NCI-H526 treated with DMSO at 0.1 percent for 48 hours (cell line): ENCODE measurements at regions not wholly inside any gene's neighbourhood (a gene's known extent, or its start where the extent isn't known, plus 50 kb on each side); places are given as distances from the start of the nearest gene placed in this dataset.

ENCODE experiments used
- DNase-seq: peaks from one replicate; lab custom pipeline; 2025; lab: John Stamatoyannopoulos, UW

DNA sequence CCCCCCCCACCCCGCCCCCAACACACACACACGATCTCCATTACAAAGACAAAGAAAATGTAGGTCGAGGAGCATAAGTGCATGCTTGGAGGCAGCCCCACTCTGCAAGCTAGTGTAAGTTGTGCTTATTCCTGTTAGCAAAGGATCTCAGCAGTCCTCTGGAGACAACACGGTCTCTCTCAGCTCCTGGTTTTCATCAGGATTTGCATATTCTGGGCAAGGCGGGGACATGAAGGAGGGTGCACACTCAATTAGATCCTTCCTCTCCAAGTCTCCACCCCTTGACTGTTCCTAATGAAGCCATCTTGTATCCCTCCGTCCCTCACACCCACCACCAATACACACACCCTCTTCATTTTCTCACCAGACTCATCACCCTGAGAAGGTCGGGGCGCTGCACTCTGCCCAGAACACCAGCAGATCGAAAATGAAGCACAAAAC lies 63.8 kb downstream of the MRPL46 start:
- DNase-seq: peak; percentile 75

DNA sequence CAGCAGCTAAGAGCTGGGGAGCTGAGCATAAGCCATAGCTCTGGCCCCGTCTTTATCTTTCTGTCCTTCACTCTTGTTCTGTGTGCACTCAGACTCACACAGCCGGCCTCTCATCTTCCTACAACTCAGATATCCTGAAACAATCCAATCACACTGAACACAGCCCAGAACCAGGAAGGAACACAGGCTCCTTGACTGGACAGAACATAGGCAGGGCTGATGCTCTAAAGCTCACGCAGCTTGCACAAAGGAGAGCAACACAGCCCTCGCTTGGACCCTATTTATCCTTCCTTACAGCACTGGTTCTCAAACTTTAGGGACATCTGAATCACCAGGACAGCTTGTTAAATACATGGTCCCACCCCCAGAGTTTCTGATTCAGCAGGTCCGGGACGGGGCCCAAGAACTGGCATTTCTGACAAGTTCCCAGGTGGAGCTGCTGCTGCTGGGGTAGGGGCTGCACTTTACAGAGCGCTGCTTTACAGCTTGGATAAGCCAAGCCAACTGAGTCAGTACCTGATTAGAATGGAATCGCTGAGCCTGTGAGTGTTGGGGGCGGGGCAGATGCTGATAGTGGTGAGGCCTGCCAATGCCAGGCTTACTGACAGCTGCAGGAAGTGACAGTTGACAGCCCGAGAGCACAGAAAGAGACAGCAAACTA lies 65.1 kb downstream of the MRPL46 start:
- peak; percentile 55 for DNase-seq

DNA sequence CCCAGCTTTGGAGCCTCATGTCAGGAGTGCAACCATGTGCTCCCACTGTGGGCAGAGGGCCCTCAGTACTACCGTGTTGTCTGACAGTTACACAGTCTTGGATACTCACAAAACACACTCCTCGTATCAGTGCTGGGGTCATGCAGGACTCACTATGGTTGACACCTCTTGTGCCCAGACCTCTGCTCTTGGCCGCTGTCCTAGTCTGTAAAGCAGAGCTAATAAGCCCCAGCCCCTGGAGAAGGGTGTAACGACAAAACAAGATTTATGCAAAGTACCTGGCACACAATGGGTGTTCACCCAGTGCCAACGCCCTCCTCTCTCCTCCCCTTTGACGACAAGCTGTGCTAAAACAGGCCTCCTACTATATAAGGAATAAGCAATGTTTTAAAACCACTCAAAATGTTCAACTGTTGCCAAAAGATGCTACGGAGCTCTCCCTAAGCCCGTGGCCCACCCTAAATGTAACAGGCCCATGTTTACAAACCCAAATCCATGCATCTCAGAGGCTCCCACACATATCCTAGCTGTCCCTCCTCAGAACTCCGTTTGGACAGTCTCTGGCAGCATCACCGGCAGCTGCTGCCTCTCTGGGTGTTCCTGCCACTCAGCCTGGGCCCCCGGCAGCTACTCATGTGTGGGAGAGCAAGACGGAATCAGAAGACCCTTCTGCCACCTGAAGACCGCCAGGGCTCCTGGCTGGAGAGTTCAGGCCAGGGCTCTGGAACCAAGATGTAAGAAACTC lies 65.8 kb downstream of the MRPL46 start:
- peak; percentile 71 for DNase-seq

DNA sequence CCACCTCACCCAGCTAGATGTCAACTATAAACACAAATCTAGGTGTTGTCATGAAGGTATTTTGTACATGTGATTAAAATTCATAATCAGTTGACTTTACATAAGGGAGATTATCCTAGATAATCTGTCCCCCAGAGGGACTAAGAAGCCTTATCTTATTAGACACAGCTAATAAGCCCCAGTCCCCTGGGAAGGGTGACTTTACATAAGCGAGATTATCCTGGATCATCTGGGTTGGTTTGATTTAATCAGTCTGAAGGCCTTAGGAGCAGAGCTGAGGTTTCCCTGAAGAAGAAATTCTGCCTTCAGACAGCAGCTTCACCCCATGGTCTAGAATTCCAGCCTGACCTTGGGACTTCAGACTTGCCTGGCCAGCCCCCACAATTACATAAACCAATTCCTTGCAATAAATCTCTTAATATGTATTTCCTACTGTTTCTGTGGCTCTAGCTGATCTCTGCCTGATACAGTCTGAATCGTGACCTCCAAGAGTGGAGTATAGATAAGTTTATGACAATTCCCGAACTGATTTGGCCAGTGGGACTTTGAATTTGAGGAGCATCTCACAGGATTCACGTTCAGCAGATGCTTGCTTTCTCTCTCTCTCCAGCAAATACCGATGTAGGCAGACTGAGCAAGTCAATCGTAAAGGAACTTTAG lies 66.5 kb downstream of the MRPL46 start:
- no peak for DNase-seq

DNA sequence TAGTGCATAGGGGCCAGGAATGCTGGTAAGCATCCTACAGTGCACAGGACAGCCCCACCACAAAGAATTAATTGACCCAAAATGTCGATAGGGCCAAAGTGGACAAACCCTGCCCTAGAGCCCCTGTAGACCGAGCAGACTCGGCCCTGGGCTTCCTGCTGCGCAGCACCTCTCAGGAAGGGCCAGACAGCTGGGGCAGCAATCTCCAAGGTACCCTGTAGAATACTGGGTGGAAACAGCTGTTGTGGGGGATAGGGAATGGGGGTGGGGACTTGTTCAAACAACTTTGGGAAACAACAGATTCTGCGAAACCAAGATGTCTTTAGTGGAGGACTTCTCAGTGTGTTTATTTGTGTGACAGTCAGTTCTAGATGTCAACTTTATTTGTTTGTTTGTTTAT lies 67.1 kb downstream of the MRPL46 start:
- no peak for DNase-seq

DNA sequence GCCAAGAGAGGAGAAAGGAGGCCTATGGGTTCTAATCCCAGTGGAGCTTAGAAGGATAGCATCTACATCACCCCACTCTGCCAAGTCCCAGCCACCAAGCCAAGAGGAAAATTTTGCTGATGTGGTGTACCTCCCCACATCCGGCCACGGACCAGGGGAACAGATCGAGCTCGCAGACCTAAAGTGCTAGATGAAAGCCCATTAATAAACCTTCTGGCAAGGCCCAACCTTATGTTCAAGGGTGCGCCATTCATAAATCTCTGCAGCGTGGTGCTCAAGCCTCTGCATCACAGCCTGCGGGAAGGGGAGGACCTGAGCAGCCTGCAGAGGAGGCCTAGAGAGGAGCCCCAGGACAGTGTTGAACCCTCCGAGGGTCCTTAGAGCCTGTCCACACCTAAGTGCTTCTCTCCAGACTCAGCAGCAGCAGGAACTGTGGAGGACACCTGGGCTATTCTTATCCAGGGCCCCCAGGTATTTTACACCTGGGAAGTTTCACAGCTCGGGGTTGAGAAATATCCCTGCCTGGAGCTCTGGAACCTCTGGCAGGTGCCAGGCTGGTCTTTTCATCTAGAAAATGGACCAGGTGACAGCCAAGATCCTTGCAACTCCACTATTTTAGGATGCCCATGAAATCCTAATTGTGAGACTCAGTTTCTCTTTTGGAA lies 68.0 kb downstream of the MRPL46 start:
- no peak for DNase-seq

DNA sequence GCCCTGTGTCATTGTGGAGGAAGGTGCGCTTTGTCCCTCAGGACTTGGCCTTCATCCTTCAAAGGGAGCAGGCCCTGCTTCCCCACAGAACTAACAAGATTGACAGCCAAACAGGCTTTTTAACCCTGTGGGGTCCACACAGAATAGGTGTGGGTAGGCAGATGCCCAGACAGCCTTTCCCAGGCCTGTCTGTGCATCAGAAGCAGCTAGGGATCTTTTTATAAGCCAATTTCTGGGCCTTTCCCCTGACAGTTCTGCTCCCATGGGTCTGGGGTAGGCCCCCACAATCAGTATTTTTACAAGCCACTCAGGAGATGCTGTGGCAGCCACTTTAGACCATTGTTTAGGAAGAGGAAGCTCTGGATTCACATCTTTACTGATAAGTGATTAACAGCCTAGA lies 69.2 kb downstream of the MRPL46 start:
- DNase-seq: no peak

DNA sequence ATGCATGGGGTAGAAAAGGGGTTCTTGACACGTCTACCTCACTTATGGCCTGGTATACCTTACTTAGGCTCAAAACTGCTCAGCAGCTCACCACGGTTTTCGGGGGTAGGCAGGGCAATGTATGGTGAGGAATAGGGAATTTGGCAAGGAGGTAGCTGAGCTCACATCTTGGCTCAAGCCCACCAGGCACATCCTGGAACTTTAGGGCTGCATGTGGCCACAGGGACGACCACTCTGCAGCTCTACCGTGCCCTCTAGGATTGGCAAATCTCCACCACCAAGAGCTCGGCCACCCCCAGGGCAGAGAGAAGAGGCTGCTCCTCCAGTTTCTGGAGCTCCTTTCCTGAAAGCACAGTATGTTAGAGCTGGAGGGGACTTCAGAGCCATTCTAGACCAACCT lies 69.7 kb downstream of the MRPL46 start:
- DNase-seq: no peak

DNA sequence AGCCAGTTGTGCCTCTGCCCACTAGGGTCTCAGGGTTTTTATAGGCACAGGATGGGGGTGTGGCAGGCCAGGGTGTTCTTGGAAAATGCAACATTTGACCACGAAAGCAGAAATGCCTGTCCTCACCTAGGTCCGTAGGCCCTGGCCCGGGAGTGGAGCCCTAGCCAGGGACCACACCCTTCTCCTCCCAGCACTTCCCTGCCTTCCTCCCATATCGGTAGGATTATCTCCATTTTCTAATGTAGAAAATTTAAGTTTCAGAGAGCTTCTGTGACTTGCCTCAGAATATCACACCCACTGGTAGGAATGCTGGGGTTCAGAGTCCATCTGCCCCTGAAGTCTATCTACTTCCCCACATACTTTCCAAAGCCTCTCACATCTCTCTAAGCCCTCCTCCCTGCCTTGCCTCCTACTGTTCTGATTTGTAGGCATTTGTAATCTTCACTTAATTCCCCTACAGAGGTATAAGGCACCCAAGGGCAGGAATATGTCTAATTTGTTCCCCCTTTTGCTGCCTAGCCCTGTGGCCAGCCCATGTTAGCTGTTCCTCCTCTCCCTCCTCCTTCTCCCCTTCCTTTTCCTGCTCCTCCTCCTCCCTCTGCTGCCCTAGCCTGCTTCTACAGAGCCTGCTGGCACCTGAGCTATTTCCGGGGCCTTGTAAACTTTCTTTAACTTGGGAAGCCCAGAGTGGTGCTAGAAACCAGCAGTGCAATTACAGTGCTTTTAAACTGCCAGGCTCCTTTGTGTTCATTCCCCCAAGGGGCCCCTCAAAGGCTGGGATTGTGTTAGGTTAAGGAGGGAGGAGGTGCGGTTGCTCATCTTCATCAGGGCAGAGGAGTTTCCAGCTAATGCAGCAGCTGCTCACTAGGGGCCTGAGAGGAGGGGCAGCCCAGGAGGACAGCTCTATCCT lies 71.1 kb downstream of the MRPL46 start:
- DNase-seq: no peak

DNA sequence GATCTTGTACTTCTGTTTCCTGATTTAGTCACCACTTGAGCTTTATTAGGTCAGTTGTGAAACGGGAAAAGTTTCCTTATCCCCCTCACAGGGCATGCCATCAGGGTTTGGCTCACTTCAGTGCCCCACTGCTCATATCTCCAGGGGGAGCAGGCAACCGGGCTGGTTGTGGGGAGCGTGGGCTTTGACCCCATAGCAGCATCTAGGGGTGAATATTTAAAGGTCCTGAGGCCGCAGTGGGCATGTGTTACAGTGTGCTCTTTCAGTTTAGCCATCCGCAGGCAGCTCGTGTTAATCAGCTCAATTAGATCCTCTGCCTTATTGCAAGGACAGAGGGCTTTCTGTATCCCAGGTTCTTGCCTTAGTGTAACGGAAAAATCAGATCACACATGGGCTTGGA lies 71.9 kb downstream of the MRPL46 start:
- DNase-seq: no peak

DNA sequence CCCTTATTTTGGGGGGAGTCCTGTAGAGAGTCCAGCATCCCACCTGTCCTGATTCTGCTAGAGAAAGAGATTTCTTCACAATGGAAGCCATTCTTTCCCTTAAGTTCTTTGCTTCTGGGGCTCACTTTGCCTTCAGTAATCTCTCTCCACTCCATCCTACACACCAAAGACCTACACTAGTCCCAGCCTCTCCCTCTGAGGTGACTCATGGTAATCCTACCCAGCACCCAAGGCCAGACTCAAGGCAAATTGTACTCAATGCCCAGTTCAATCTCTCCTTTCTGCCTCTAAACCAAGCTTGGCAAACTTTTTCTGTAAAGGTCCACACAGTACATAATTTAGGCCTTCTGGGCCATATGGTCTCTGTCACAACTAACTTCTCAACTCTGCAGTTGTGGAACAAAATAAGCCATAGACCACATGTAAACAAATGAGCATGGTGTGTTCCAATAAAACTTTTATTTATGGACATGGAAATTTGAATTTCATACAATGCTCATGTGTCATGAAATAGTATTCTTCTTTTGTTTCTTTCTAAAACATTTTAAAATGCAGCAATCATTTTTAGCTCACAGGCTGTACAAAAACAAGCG lies 72.5 kb downstream of the MRPL46 start:
- no peak for DNase-seq

DNA sequence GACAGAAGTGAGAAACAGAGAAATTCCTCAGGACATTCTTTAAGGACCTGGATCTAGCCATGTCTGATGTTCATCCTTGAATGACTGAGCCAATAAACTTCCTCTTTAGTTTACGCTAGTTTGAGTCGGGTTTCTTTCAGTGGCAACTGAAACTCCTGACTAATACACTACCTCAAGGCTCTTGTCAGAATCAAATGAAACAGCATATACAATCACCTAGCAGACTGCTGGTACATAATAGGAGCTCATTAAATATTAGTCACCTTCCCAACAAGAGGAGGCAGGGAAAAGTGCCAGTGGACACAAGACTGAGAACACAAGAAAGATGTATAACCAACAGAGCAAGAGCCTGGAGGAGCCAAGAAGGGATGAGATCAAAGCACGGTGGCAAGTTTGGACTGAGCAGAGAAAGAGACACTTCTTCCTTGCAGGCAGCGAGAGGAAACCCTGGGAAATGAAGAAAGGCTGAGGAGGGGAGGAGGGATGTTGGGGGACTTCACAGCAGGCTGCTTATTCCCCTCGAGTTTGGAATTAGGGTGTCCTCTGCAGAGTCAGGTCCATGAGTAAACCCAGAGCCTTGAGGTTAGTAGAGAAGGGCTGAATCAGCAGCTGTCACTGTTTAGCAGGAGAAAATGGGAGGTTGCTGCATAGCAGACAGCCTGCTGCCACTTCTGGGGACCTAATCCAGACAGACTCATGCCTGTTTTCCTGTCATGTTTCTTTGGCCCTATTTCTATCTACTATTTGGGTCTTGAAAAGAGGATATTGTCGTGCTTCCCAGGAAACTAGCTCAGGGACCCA lies 73.3 kb downstream of the MRPL46 start:
- no peak for DNase-seq

DNA sequence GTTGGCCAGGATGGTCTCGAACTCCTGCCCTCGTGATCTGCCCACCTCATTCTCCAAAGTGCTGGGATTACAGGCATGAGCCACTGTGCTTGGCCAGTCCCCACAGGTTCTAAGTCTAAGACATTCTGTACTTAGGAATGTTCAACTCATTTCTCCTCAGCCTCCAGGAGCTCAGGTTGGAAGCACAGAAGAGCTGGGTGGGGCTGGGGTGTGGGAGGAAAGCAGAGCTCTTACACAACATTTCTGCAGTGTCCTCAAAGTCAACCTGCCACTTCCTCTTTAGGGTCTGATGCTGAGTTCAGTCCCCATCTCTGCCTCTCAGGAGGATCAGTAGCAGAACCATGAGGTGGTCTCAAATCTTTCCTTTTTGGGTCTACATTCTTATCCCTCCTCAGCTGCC lies 75.5 kb downstream of the MRPL46 start:
- DNase-seq: no peak

DNA sequence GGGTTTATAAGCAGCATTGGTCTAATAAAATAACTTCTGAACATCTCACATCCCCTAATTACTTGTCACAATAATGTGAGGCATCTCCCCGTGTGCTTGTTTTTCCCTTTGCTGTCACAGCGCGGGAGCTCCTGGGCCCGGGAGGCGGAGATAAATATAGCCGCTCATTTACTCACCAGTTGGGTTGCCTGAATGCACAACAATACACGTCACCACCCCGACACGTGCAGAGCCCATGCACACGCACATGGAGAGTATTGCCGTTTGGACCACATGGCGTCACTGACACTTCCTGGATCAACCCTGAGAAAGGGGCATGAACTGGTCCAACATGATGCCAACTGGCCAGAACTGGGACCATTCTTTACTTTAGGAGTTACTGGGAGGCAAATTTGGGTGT lies 76.2 kb downstream of the MRPL46 start:
- no peak for DNase-seq

DNA sequence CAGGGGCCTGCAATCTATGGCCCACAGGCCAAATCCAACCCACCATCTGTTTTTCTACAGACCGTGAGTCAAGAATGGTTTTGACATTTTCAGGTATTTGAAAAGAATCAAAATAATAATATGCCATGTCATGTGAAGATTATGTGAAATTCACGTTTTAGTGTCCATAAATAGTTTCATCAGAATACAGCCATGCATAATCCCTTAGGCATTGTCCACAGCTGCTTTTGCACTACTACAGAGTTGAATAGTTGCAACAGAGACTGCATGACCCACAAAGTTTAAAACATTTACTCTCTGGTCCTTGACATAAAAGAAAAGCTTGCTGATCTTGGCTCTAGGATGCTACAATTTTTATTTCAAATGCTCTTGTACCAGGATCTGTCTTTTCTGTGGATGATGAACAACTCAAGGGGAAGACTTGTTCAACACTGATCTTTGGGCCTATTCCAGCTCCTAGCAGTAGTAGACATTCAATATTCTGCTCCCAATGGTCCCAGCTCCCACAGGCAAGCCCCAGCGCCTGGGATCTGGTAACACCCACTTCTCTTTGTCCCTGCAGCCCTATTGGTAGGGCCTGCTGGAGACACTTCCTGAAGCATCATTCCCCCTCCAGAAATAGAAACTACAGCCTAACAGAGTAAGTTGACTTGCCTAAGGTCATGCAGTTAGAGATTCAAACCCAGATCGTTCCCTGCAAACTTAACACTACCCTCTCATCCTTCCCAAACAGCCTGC lies 76.9 kb downstream of the MRPL46 start:
- no peak for DNase-seq

DNA sequence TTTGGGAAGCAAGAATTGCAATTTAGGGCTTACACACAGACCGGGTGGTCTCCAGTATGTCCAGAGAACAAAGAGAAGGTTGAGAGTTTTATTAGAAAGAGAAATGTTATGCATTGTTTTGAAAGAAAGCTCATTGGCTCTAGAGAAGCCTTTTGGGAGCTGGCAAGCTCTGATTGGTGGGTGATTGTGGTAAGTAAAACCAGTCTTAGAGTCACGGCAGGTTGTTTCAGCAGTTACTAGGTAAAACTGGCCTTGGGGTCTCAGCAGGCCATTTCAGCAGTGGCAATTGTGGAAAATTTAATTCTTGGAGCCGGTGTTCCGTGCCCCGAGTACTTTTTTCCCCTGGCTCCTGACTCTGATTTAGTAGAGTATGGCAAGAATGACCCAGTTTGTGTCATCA lies 78.1 kb downstream of the MRPL46 start:
- no peak for DNase-seq

DNA sequence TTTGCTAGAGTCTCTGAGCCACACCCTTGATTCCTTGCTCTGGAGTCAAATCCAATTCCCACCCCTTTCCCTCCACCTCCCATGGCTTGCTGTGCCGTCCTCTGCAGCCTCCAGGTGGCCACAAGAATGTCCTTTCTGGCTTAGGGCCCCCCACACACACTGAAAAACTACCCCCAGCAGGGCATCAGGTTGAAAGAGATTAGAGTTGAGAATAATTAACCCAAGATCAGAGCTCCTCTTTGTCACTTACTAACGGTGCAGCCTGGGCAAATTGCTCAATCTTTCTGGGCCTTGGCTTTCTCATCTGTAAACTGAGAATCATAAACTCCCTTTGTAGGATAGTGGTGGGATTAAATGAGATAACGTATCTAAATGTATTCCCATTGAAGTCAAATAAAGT lies 78.5 kb downstream of the MRPL46 start:
- DNase-seq: no peak

DNA sequence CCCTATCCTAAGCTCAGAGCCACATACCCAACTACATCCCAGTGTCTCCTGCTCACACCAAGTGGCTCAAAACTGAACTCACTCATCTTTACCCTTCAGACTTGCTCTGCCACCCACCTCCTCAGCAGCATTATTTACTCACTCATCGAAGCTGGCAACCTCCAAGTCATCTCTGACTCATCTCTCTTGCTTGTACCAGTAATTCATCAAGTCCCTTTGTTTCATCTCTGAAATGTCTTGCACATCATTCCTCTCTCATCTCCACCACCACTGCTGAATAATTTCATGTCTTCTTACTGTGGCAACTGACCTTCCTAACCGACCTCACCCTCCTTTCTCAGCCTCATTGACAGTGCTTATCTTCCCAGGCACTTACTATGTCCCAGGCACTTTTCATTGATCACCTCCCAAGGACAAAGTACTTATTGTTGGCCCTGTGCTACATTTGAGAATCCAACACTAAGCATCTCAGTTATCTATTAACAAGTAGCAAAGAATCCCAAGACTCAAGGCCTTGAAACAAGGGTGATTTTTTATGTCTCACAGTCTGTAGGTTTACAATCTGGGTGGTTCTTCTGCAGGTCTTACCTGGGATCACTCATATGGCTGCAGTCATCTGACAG lies 82.0 kb downstream of the MRPL46 start:
- DNase-seq: no peak

DNA sequence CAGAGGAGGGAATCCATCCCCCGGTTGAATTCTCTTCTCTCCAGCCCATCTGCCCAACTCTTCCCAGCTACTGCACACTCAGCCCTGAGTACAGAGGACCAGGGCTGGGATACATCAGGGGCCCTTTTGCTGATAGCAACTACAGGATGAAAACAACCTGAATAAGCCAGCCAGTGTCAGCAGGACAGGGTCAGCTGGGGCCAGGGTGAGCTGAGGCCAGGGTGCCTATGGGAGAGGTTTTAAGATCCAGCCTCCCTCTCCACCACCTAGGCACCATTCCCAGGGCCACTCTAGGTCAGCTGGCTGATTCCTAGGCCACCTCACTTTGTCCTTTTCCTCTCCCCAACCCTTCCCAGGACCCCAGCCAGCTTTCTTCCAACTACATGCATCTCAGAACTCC lies 83.8 kb downstream of the MRPL46 start:
- no peak for DNase-seq
